ENCODE measurements at regions not wholly inside any gene's neighbourhood (a gene's known extent, or its start where the extent isn't known, plus 50 kb on each side); places are given as distances from the start of the nearest gene placed in this dataset.

DNA sequence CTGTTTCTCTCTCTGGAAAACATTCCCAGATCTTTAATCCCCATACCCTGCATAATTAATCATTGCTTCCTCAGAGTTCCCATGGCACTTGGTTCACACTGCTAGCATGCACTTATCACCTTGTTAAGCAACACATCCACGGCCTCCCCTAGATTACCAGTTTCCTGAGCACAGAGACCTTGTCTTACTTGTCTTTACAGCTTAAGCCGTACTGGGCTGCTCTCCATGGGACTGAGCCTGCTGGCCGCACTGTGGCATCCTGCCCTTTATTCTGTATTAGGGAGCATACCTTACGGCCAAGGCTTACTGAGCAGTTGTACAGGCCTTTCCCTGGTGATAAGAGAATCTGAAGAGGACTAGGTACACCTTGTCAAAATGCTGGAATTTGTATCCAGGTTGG is 190.2 kb downstream of the REEP3 start:
- TF ChIP-seq, protein P1, sequence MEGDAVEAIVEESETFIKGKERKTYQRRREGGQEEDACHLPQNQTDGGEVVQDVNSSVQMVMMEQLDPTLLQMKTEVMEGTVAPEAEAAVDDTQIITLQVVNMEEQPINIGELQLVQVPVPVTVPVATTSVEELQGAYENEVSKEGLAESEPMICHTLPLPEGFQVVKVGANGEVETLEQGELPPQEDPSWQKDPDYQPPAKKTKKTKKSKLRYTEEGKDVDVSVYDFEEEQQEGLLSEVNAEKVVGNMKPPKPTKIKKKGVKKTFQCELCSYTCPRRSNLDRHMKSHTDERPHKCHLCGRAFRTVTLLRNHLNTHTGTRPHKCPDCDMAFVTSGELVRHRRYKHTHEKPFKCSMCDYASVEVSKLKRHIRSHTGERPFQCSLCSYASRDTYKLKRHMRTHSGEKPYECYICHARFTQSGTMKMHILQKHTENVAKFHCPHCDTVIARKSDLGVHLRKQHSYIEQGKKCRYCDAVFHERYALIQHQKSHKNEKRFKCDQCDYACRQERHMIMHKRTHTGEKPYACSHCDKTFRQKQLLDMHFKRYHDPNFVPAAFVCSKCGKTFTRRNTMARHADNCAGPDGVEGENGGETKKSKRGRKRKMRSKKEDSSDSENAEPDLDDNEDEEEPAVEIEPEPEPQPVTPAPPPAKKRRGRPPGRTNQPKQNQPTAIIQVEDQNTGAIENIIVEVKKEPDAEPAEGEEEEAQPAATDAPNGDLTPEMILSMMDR (conservative IDR thresholded peaks at IDR 0.05; ENCODE audit: low read depth, low read length): no peak
- no peak for TF ChIP-seq EZH2 (IDR thresholded peaks at IDR 0.05; ENCODE audit: borderline replicate concordance, low read depth, low read length, poor library complexity, severe bottlenecking)

All from A673 (cell line).